B cell (primary cell): ENCODE measurements at regions not wholly inside any gene's neighbourhood (a gene's known extent, or its start where the extent isn't known, plus 50 kb on each side); places are given as distances from the start of the nearest gene placed in this dataset.

Experiments used
- ATAC-seq: fragments of 200-7000 bp; cut with Tn5 transposase; one replicate; pipeline ENCODE4 v1.10.0; 2021; ENCODE audit warnings: low read depth, mild to moderate bottlenecking, moderate number of reproducible peaks, moderate library complexity
- CTCF ChIA-PET: fragments of 350-600 bp; sonication (Branson Sonifier 250); formaldehyde crosslinking; loops from one replicate; lab custom pipeline; 2021; ENCODE audit warnings: antibody characterized with exemption, inconsistent platforms; lab: Charles Lee
- POLR2A ChIA-PET: fragments of 350-600 bp; sonication (Branson Sonifier 250); formaldehyde crosslinking; loops from one replicate; lab custom pipeline; 2021; ENCODE audit warnings: antibody characterized with exemption; lab: Charles Lee
- DNase-seq: peaks from one replicate; pipeline ENCODE4 v3.0.0; 2013
- H2AFZ ChIP-seq: 2 replicates; pipeline ENCODE4 v1.6.1; 2012; ENCODE audit warnings: mild to moderate bottlenecking, low read depth, low read length; ENCODE audit not compliant: insufficient read depth, poor library complexity, severe bottlenecking
- H3K27ac ChIP-seq, 2 donors: 1 replicate in 1 of 2; 2 replicates in 1 of 2; pipeline ENCODE4 v1.5.1; 2012 to 2013; ENCODE audit warnings: low read length in 2 of 2, mild to moderate bottlenecking in 2 of 2, moderate library complexity in 1 of 2
- H3K27me3 ChIP-seq, 4 experiments: fragments of 200-600 bp in 1 of 4; sonication (generic) in 1 of 4; replicated peaks in 1 of 4; 1 replicate in 2 of 4; 2 replicates in 2 of 4; pipeline versions ENCODE4 v1.6.1 to v1.7.0; 2013 to 2016; ENCODE audit warnings: low read length in 3 of 4, mild to moderate bottlenecking in 2 of 4, mixed read lengths in 1 of 4, moderate library complexity in 1 of 4; ENCODE audit not compliant: insufficient read depth in 4 of 4, control insufficient read depth in 3 of 4; ENCODE audit errors: control extremely low read depth in 1 of 4
- H3K36me3 ChIP-seq, 2 experiments: replicated peaks in 1 of 2; 1 replicate in 1 of 2; 2 replicates in 1 of 2; pipeline versions ENCODE4 v1.6.1 to v1.7.1; 2013; ENCODE audit warnings: low read length in 1 of 2; ENCODE audit not compliant: insufficient read depth in 2 of 2, control insufficient read depth in 1 of 2; ENCODE audit errors: control extremely low read depth in 1 of 2, extremely low read depth in 1 of 2
- H3K4me1 ChIP-seq, 2 donors: fragments of 200-600 bp in 1 of 2; sonication (generic) in 1 of 2; 1 replicate in 1 of 2; 2 replicates in 1 of 2; pipeline versions ENCODE4 v1.5.1 to v1.6.1; 2013 to 2017; ENCODE audit warnings: low read length in 2 of 2; ENCODE audit not compliant: control insufficient read depth in 2 of 2, insufficient read depth in 2 of 2
- H3K4me2 ChIP-seq: replicated peaks from 2 replicates; pipeline ENCODE3; 2012; ENCODE audit warnings: mild to moderate bottlenecking, low read depth, low read length; ENCODE audit not compliant: poor library complexity, severe bottlenecking
- H3K4me3 ChIP-seq, 5 experiments: fragments of 200-600 bp in 1 of 5; sonication (generic) in 1 of 5; 1 replicate in 3 of 5; 2 replicates in 2 of 5; pipeline versions ENCODE4 v1.5.1 to v1.7.0; 2011 to 2016; ENCODE audit warnings: low read length in 4 of 5, mild to moderate bottlenecking in 4 of 5, low read depth in 2 of 5, control low read depth in 1 of 5, moderate library complexity in 1 of 5; ENCODE audit not compliant: insufficient read depth in 1 of 5; ENCODE audit errors: control extremely low read depth in 1 of 5, extremely low read depth in 1 of 5
- H3K79me2 ChIP-seq: fragments of 200-600 bp; sonication (generic); one replicate; pipeline ENCODE4 v1.6.0; 2016; ENCODE audit warnings: low read length; ENCODE audit not compliant: control insufficient read depth, insufficient read depth
- H3K9ac ChIP-seq: fragments of 200-600 bp; sonication (generic); 2 replicates; pipeline ENCODE4 v1.6.1; 2017; ENCODE audit warnings: mild to moderate bottlenecking, low read length, moderate library complexity
- H3K9me3 ChIP-seq, 3 donors: one replicate each; pipeline versions ENCODE4 v1.6.1 to v1.7.1; 2013; ENCODE audit warnings: low read length in 2 of 3; ENCODE audit not compliant: control insufficient read depth in 2 of 3, insufficient read depth in 1 of 3; ENCODE audit errors: control extremely low read depth in 1 of 3
- H4K20me1 ChIP-seq: 2 replicates; pipeline ENCODE4 v1.6.0; 2012; ENCODE audit warnings: mild to moderate bottlenecking, low read length; ENCODE audit not compliant: insufficient read depth, control insufficient read depth, poor library complexity, severe bottlenecking
- H3K27ac Mint-ChIP-seq: one replicate; pipeline ENCODE4 v1.8.0; 2021; ENCODE audit warnings: mixed read lengths
- H3K27me3 Mint-ChIP-seq: one replicate; pipeline ENCODE4 v1.8.0; 2021; ENCODE audit warnings: mixed read lengths
- H3K4me1 Mint-ChIP-seq: one replicate; pipeline ENCODE4 v1.8.0; 2021; ENCODE audit warnings: mixed read lengths
- H3K4me3 Mint-ChIP-seq: one replicate; pipeline ENCODE4 v1.8.0; 2021; ENCODE audit warnings: mixed read lengths
- H3K9me3 Mint-ChIP-seq: one replicate; pipeline ENCODE4 v1.8.0; 2022; ENCODE audit warnings: mixed read lengths; ENCODE audit not compliant: insufficient read depth
- EZH2 ChIP-seq: IDR thresholded peaks from 2 replicates; pipeline ENCODE4 v1.6.1; 2012; ENCODE audit warnings: borderline replicate concordance, low read depth, mild to moderate bottlenecking, moderate library complexity, low read length; ENCODE audit not compliant: insufficient read depth, poor library complexity, severe bottlenecking
- WGBS: methylation state at CpG from one replicate; pipeline ENCODE4 v1.1.5; 2013; ENCODE audit warnings: missing lambda C conversion rate; ENCODE audit not compliant: insufficient coverage; 5-methylcytosine and 5-hydroxymethylcytosine counted together
- intact Hi-C: fragments of 100-400 bp; cut with micrococcal nuclease; formaldehyde crosslinking; loops from one replicate; pipeline ENCODE4 v1.10.0; 2022
- TF ChIP-seq, protein P1 (sequence below): fragments of 200-600 bp; IDR thresholded peaks from one replicate; pipeline ENCODE4 v1.8.0; 2022; ENCODE audit warnings: antibody characterized with exemption, mild to moderate bottlenecking

DNA sequence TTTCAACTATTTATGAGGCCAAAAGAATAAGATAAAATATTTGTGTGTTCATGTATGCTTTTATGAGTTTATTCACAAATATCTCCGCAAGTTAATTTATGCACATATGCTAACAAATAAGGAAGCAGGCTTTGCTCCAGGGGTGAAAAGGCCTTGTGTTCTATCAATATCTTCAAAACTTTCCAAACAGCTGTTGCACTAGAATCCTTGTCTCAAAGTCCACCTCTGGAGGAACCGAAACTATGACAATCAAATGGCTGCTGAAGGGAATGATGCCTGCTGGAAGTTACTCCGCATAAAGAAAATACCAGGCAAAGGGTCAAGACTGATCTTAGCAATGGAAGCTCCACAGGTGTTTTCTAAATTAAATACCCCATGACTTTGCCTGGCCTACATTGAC, 145.0 kb upstream of the GHITM start:
- DNase-seq = no peak
- no peak for ATAC-seq
- H3K4me2 ChIP-seq = no peak overlapping the region
- ChIA-PET CTCF (no interaction called here), POLR2A (no interaction called here)
- Mint-ChIP-seq H3K9me3 (no peaks in the 10 kb centered on the region), H3K4me3 (no peak overlapping the region), H3K27ac (no peak overlapping the region), H3K4me1 (peaks cover 1% of the 10 kb centered on the region), H3K27me3 (peaks cover 11% of the 10 kb centered on the region)
- no peak overlapping the region for H3K4me3 ChIP-seq
- no peaks in the 10 kb centered on the region for H3K36me3 ChIP-seq
- no peaks in the 10 kb centered on the region for H3K79me2 ChIP-seq
- no peaks in the 10 kb centered on the region for H3K27me3 ChIP-seq
- TF ChIP-seq, protein P1, sequence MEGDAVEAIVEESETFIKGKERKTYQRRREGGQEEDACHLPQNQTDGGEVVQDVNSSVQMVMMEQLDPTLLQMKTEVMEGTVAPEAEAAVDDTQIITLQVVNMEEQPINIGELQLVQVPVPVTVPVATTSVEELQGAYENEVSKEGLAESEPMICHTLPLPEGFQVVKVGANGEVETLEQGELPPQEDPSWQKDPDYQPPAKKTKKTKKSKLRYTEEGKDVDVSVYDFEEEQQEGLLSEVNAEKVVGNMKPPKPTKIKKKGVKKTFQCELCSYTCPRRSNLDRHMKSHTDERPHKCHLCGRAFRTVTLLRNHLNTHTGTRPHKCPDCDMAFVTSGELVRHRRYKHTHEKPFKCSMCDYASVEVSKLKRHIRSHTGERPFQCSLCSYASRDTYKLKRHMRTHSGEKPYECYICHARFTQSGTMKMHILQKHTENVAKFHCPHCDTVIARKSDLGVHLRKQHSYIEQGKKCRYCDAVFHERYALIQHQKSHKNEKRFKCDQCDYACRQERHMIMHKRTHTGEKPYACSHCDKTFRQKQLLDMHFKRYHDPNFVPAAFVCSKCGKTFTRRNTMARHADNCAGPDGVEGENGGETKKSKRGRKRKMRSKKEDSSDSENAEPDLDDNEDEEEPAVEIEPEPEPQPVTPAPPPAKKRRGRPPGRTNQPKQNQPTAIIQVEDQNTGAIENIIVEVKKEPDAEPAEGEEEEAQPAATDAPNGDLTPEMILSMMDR = no peak
- TF ChIP-seq EZH2 = no peak
- 93% methylated on average over 2 of the region's 3 CpGs for WGBS
- intact Hi-C loops = no loop called here
- no peak overlapping the region for H3K27ac ChIP-seq
- no peaks in the 10 kb centered on the region for H3K9me3 ChIP-seq
- no peak overlapping the region for H2AFZ ChIP-seq
- H3K4me1 ChIP-seq = peaks cover 3 to 4% of the 10 kb centered on the region in 2 donors
- H3K9ac ChIP-seq = no peak overlapping the region
- no peaks in the 10 kb centered on the region for H4K20me1 ChIP-seq

DNA sequence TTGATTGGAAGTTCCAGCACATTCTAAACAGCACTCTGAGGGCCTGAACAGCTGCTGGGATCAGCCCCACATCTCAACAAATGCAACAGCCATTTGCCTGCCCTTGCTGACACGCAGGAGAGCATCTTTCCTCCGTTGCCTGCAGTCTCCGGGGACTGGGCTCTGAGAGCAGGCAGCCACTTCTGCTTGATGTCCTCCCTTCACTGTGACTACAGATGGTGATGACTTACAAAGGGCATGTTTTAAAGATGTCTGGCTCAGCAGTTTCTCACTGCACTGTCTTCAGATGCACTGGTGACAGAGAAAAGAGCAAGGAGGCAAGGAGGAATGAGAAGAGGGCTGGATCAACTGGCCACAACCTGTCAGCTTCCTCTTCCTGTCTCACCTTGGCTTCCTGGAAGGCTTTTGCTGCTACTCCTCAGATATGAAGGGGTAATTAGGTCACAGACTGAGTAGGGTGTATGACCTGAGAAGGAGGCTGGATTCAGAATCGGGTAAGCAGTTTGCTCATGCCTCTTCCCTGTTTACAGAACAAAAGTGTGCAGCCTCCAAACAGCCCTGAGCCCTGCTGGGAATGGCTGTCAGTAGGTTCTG, 143.5 kb upstream of the GHITM start:
- no peaks in the 10 kb centered on the region for H4K20me1 ChIP-seq
- no peak for TF ChIP-seq EZH2
- TF ChIP-seq, protein P1 = no peak
- Mint-ChIP-seq H3K9me3 (no peaks in the 10 kb centered on the region), H3K27me3 (peaks cover 11% of the 10 kb centered on the region), H3K27ac (no peak overlapping the region), H3K4me1 (no peaks in the 10 kb centered on the region), H3K4me3 (no peak overlapping the region)
- no peaks in the 10 kb centered on the region for H3K4me1 ChIP-seq
- H3K9me3 ChIP-seq = no peaks in the 10 kb centered on the region
- no peak overlapping the region for H3K9ac ChIP-seq
- H3K27me3 ChIP-seq = no peaks in the 10 kb centered on the region
- intact Hi-C loops = no loop called here
- no peak overlapping the region for H2AFZ ChIP-seq
- no peaks in the 10 kb centered on the region for H3K36me3 ChIP-seq
- ATAC-seq = no peak
- POLR2A ChIA-PET = no interaction called here
- no peak overlapping the region for H3K27ac ChIP-seq
- H3K79me2 ChIP-seq = no peaks in the 10 kb centered on the region
- H3K4me2 ChIP-seq = no peak overlapping the region
- CTCF ChIA-PET = no interaction called here
- H3K4me3 ChIP-seq = no peak overlapping the region
- 86% methylated on average over 4 of the region's 4 CpGs for WGBS
- no peak for DNase-seq
